SK-N-SH (cell line): ENCODE measurements at regions not wholly inside any gene's neighbourhood (a gene's known extent, or its start where the extent isn't known, plus 50 kb on each side); places are given as distances from the start of the nearest gene placed in this dataset.

Experiments used
- CTCF ChIA-PET: fragments of 300-600, 350-600 bp; formaldehyde crosslinking; extraction: SDS; loops from one replicate; lab custom pipeline; 2021; lab: Yijun Ruan, JAX
- POLR2A ChIA-PET: fragments of 350-600 bp; sonication (Branson Sonifier 250); formaldehyde crosslinking; extraction: SDS; loops from one replicate; lab custom pipeline; 2020; ENCODE audit warnings: antibody characterized with exemption, inconsistent platforms; lab: Yijun Ruan, JAX
- DNase-seq: peaks from one replicate; pipeline ENCODE4 v3.0.0; 2012
- H2AFZ ChIP-seq: fragments of 200-600 bp; sonication (generic); 2 replicates; pipeline ENCODE4 v1.8.1; 2016; ENCODE audit warnings: antibody characterized with exemption, mild to moderate bottlenecking, low read depth
- H3F3A ChIP-seq: fragments of 200-600 bp; sonication (generic); replicated peaks from 2 replicates; pipeline ENCODE3; 2016; ENCODE audit warnings: antibody characterized with exemption, mild to moderate bottlenecking; ENCODE audit not compliant: insufficient read depth
- H3K27ac ChIP-seq, 2 experiments: fragments of 200-500 bp in 1 of 2; fragments of 200-600 bp in 1 of 2; sonication (Bioruptor generic) in 1 of 2; sonication (generic), shearing (Covaris generic) in 1 of 2; 2 replicates each; pipeline versions ENCODE4 v1.5.1 to v1.6.1; 2014 to 2016; ENCODE audit warnings: low read depth in 2 of 2, inconsistent platforms in 1 of 2, low read length in 1 of 2, mild to moderate bottlenecking in 1 of 2, mixed read lengths in 1 of 2
- H3K27me3 ChIP-seq: fragments of 200-600 bp; sonication (generic), shearing (Covaris generic); 2 replicates; pipeline ENCODE4 v1.6.1; 2016; ENCODE audit warnings: mixed run types; ENCODE audit not compliant: insufficient read depth
- H3K36me3 ChIP-seq, 2 experiments: fragments of 200-500 bp in 1 of 2; fragments of 200-600 bp in 1 of 2; sonication (Bioruptor generic) in 1 of 2; sonication (generic) in 1 of 2; replicated peaks in 1 of 2; 2 replicates each; pipeline versions ENCODE3 to v1.5.1; 2014 to 2016; ENCODE audit warnings: low read length in 1 of 2, mild to moderate bottlenecking in 1 of 2; ENCODE audit not compliant: insufficient read depth in 2 of 2, control insufficient read depth in 1 of 2
- H3K4me1 ChIP-seq, 2 experiments: fragments of 200-500 bp in 1 of 2; fragments of 200-600 bp in 1 of 2; sonication (Bioruptor generic) in 1 of 2; sonication (generic), shearing (Covaris generic) in 1 of 2; 2 replicates each; pipeline versions ENCODE4 v1.5.1 to v1.6.1; 2014 to 2016; ENCODE audit warnings: low read depth in 1 of 2, low read length in 1 of 2, mixed run types in 1 of 2; ENCODE audit not compliant: insufficient read depth in 2 of 2, control insufficient read depth in 1 of 2
- H3K4me2 ChIP-seq: fragments of 200-600 bp; sonication (generic), shearing (Covaris generic); 2 replicates; pipeline ENCODE4 v1.6.1; 2017; ENCODE audit warnings: mixed run types
- H3K4me3 ChIP-seq, 2 experiments: fragments of 200-500 bp in 1 of 2; fragments of 200-600 bp in 1 of 2; sonication (Bioruptor generic) in 1 of 2; sonication (generic), shearing (Covaris generic) in 1 of 2; 2 replicates each; pipeline versions ENCODE4 v1.5.1 to v1.8.1; 2014 to 2016; ENCODE audit warnings: low read depth in 2 of 2, inconsistent platforms in 1 of 2, low read length in 1 of 2, mild to moderate bottlenecking in 1 of 2, mixed read lengths in 1 of 2, moderate library complexity in 1 of 2
- H3K79me2 ChIP-seq: fragments of 200-600 bp; sonication (generic); 2 replicates; pipeline ENCODE4 v1.8.1; 2017; ENCODE audit warnings: mild to moderate bottlenecking; ENCODE audit not compliant: insufficient read depth
- H3K9ac ChIP-seq: fragments of 200-600 bp; sonication (generic); 2 replicates; pipeline ENCODE4 v1.6.1; 2017; ENCODE audit warnings: mixed run types
- H3K9me2 ChIP-seq: fragments of 200-600 bp; sonication (generic); 2 replicates; pipeline ENCODE4 v1.6.1; 2017; ENCODE audit warnings: mixed run types
- H3K9me3 ChIP-seq: fragments of 200-600 bp; sonication (generic); 2 replicates; pipeline ENCODE4 v1.6.1; 2017; ENCODE audit warnings: mixed run types, mild to moderate bottlenecking, moderate library complexity
- H4K20me1 ChIP-seq: fragments of 200-600 bp; sonication (generic); 2 replicates; pipeline ENCODE4 v1.6.1; 2017; ENCODE audit warnings: mild to moderate bottlenecking, mixed run types; ENCODE audit not compliant: insufficient read depth
- CTCF ChIP-seq: fragments of 200-600 bp; sonication (generic); IDR thresholded peaks from 2 replicates; pipeline ENCODE4 v1.6.1; 2017; ENCODE audit warnings: antibody characterized with exemption, mild to moderate bottlenecking, moderate library complexity
- ELF1 ChIP-seq: IDR thresholded peaks from 2 replicates; pipeline ENCODE4 v1.4.0; 2012
- EP300 ChIP-seq, 2 experiments: IDR thresholded peaks; 2 replicates each; pipeline versions ENCODE4 v1.4.0 to v1.6.1; 2012; ENCODE audit warnings: borderline replicate concordance in 1 of 2, low read depth in 1 of 2, low read length in 1 of 2
- EZH2phosphoT487 ChIP-seq: fragments of 200-600 bp; sonication (generic); IDR thresholded peaks from 2 replicates; pipeline ENCODE4 v1.6.1; 2017; ENCODE audit warnings: low read depth, mixed run types, mild to moderate bottlenecking, antibody characterized with exemption, moderate library complexity, borderline replicate concordance
- FOSL2 ChIP-seq: IDR thresholded peaks from 2 replicates; pipeline ENCODE4 v1.4.0; 2012; ENCODE audit warnings: low read depth, mild to moderate bottlenecking, moderate library complexity, borderline replicate concordance
- FOXJ3 ChIP-seq: sonication (generic); formaldehyde crosslinking; IDR thresholded peaks from 2 replicates; pipeline ENCODE4 v1.5.1; 2020; ENCODE audit warnings: mild to moderate bottlenecking, missing genetic modification reagents
- GABPA ChIP-seq: IDR thresholded peaks from 2 replicates; pipeline ENCODE4 v1.4.0; 2012; ENCODE audit warnings: low read depth, mild to moderate bottlenecking
- GATA2 ChIP-seq: sonication (generic); formaldehyde crosslinking; IDR thresholded peaks from 2 replicates; pipeline ENCODE4 v1.5.0; 2020; ENCODE audit warnings: mild to moderate bottlenecking, missing genetic modification reagents
- JUND ChIP-seq: IDR thresholded peaks from 2 replicates; pipeline ENCODE4 v1.4.0; 2012
- MEF2A ChIP-seq: IDR thresholded peaks from 2 replicates; pipeline ENCODE4 v1.4.0; 2012; ENCODE audit warnings: low read depth, borderline replicate concordance
- NRF1 ChIP-seq: IDR thresholded peaks from 2 replicates; pipeline ENCODE4 v1.6.1; 2012; ENCODE audit warnings: low read depth, mild to moderate bottlenecking, low read length
- RAD21 ChIP-seq: IDR thresholded peaks from 2 replicates; pipeline ENCODE4 v1.6.1; 2012; ENCODE audit warnings: mild to moderate bottlenecking, low read length
- RCOR1 ChIP-seq: fragments of 150-350 bp; IDR thresholded peaks from 2 replicates; pipeline ENCODE4 v1.6.1; 2017; ENCODE audit warnings: antibody characterized with exemption, low read length
- RXRA ChIP-seq: IDR thresholded peaks from 2 replicates; pipeline ENCODE4 v1.4.0; 2012; ENCODE audit warnings: low read depth, mild to moderate bottlenecking, borderline replicate concordance
- SIN3A ChIP-seq: IDR thresholded peaks from 2 replicates; pipeline ENCODE4 v1.6.1; 2012; ENCODE audit warnings: low read depth, mild to moderate bottlenecking, low read length, moderate library complexity, borderline replicate concordance
- SMC3 ChIP-seq: IDR thresholded peaks from 2 replicates; pipeline ENCODE4 v1.6.1; 2012; ENCODE audit warnings: low read depth, low read length, improper control_type of control experiment
- TAF1 ChIP-seq: IDR thresholded peaks from 2 replicates; pipeline ENCODE4 v1.6.1; 2012; ENCODE audit warnings: low read depth, mild to moderate bottlenecking, low read length, moderate library complexity, borderline replicate concordance
- TCF12 ChIP-seq: IDR thresholded peaks from 2 replicates; pipeline ENCODE4 v1.4.0; 2012
- TEAD4 ChIP-seq: IDR thresholded peaks from 2 replicates; pipeline ENCODE4 v1.4.0; 2012; ENCODE audit warnings: mild to moderate bottlenecking, borderline replicate concordance; ENCODE audit not compliant: insufficient read depth
- USF2 ChIP-seq: fragments of 150-350 bp; IDR thresholded peaks from 2 replicates; pipeline ENCODE4 v1.6.1; 2017; ENCODE audit warnings: antibody characterized with exemption, low read length, low read depth, borderline replicate concordance
- YY1 ChIP-seq: IDR thresholded peaks from 2 replicates; pipeline ENCODE4 v1.4.0; 2012; ENCODE audit warnings: low read depth, mild to moderate bottlenecking
- WGBS: methylation state at CpG from one replicate; pipeline ENCODE4 v1.1.6; 2017; ENCODE audit warnings: low lambda C conversion rate; 5-methylcytosine and 5-hydroxymethylcytosine counted together

GRCh38 chrX:69278031-69278687 lies 112.9 kb upstream of the PJA1 start:
- Histone ChIP-seq H3K36me3 (no peaks in the 10 kb centered on the region), H3K9ac (no peak overlapping the region), H3K9me2 (no peaks in the 10 kb centered on the region), H3K27ac (no peak overlapping the region), H3K9me3 (no peaks in the 10 kb centered on the region), H3K4me3 (no peak overlapping the region), H3K4me2 (no peak overlapping the region), H3K4me1 (no peaks in the 10 kb centered on the region; a peak in 1 of 4 replicates), H3K27me3 (peaks cover 38% of the 10 kb centered on the region), H3F3A (no peaks in the 10 kb centered on the region), H4K20me1 (peaks cover 4% of the 10 kb centered on the region; the same call in 1 of the 2 replicates), H2AFZ (no peak overlapping the region), H3K79me2 (no peaks in the 10 kb centered on the region)
- WGBS = 31% methylated on average over 13 of the region's 16 CpGs
- ChIA-PET POLR2A (no interaction called here), CTCF (no interaction called here)
- no peak for DNase-seq
- TF ChIP-seq USF2 (no peak), JUND (no peak), TEAD4 (no peak)
- TF ChIP-seq, all 33 proteins: peak for 0

GRCh38 chrX:69277369-69277990 lies 112.2 kb upstream of the PJA1 start:
- WGBS = 35% methylated on average over 9 of the region's 9 CpGs
- no peak overlapping the region for H3K4me2 ChIP-seq
- no peak overlapping the region for H3K4me3 ChIP-seq
- H3K27ac ChIP-seq = no peak overlapping the region
- H2AFZ ChIP-seq = no peak overlapping the region
- ChIA-PET CTCF (no interaction called here), POLR2A (no interaction called here)
- no peak for DNase-seq
- no peak for TF ChIP-seq FOSL2
- TF ChIP-seq RXRA = no peak
- no peak for TF ChIP-seq EZH2phosphoT487
- no peak for TF ChIP-seq JUND
- TF ChIP-seq YY1 = no peak
- no peak for TF ChIP-seq TAF1
- TF ChIP-seq GABPA = no peak
- TF ChIP-seq EP300 (IDR thresholded peaks at IDR 0.05; ENCODE audit: borderline replicate concordance in 1 of 2, low read depth in 1 of 2, low read length in 1 of 2) = no peak
- TF ChIP-seq TCF12 = no peak
- TF ChIP-seq RCOR1 = no peak
- TF ChIP-seq NRF1 = no peak
- TF ChIP-seq MEF2A = no peak
- no peak for TF ChIP-seq CTCF
- TF ChIP-seq SMC3 = no peak
- TF ChIP-seq ELF1 = no peak
- no peak for TF ChIP-seq RAD21
- TF ChIP-seq FOXJ3 (CRISPR knock-in tag) = no peak
- TF ChIP-seq GATA2 (CRISPR knock-in tag) = no peak
- TF ChIP-seq SIN3A = no peak
- H3K79me2 ChIP-seq = no peaks in the 10 kb centered on the region
- no peaks in the 10 kb centered on the region for H3K9me2 ChIP-seq
- H4K20me1 ChIP-seq = peaks cover 4% of the 10 kb centered on the region; the same call in 1 of the 2 replicates
- peaks cover 45% of the 10 kb centered on the region for H3K27me3 ChIP-seq
- H3K36me3 ChIP-seq = no peaks in the 10 kb centered on the region
- no peaks in the 10 kb centered on the region for H3K9me3 ChIP-seq
- no peak overlapping the region for H3K9ac ChIP-seq
- H3K4me1 ChIP-seq = no peaks in the 10 kb centered on the region; a peak in 1 of 4 replicates
- no peaks in the 10 kb centered on the region for H3F3A ChIP-seq
